ENCODE measurements at regions not wholly inside any gene's neighbourhood (a gene's known extent, or its start where the extent isn't known, plus 50 kb on each side); places are given as distances from the start of the nearest gene placed in this dataset.

DNA sequence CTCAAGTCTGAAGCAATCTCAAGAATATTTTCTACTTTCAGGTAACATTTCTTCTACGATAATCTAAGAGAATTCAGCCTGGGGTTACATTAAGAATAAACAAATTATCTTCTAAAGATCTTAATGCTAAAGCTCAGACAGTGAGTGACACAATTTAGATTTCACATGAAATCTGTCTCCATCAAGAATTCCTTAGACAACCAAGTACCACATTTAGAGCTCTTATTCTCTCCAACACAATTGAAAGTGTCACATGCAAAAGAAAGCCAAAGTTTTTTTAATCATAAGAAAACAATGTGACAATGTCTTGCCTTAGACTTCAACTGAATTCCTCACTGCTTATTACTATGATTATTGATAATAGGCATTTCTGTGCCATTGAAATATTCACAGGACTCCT is 60.7 kb upstream of the FAT3 start:
- TF ChIP-seq POLR2AphosphoS5 (IDR thresholded peaks at IDR 0.05; ENCODE audit: low read depth, low read length) (no peak), SIN3A (IDR thresholded peaks at IDR 0.05; ENCODE audit: borderline replicate concordance, insufficient read depth, low read depth, low read length) (no peak)
- TF ChIP-seq, protein P1, sequence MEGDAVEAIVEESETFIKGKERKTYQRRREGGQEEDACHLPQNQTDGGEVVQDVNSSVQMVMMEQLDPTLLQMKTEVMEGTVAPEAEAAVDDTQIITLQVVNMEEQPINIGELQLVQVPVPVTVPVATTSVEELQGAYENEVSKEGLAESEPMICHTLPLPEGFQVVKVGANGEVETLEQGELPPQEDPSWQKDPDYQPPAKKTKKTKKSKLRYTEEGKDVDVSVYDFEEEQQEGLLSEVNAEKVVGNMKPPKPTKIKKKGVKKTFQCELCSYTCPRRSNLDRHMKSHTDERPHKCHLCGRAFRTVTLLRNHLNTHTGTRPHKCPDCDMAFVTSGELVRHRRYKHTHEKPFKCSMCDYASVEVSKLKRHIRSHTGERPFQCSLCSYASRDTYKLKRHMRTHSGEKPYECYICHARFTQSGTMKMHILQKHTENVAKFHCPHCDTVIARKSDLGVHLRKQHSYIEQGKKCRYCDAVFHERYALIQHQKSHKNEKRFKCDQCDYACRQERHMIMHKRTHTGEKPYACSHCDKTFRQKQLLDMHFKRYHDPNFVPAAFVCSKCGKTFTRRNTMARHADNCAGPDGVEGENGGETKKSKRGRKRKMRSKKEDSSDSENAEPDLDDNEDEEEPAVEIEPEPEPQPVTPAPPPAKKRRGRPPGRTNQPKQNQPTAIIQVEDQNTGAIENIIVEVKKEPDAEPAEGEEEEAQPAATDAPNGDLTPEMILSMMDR (IDR thresholded peaks at IDR 0.05) = no peak
- TF ChIP-seq, protein P2, sequence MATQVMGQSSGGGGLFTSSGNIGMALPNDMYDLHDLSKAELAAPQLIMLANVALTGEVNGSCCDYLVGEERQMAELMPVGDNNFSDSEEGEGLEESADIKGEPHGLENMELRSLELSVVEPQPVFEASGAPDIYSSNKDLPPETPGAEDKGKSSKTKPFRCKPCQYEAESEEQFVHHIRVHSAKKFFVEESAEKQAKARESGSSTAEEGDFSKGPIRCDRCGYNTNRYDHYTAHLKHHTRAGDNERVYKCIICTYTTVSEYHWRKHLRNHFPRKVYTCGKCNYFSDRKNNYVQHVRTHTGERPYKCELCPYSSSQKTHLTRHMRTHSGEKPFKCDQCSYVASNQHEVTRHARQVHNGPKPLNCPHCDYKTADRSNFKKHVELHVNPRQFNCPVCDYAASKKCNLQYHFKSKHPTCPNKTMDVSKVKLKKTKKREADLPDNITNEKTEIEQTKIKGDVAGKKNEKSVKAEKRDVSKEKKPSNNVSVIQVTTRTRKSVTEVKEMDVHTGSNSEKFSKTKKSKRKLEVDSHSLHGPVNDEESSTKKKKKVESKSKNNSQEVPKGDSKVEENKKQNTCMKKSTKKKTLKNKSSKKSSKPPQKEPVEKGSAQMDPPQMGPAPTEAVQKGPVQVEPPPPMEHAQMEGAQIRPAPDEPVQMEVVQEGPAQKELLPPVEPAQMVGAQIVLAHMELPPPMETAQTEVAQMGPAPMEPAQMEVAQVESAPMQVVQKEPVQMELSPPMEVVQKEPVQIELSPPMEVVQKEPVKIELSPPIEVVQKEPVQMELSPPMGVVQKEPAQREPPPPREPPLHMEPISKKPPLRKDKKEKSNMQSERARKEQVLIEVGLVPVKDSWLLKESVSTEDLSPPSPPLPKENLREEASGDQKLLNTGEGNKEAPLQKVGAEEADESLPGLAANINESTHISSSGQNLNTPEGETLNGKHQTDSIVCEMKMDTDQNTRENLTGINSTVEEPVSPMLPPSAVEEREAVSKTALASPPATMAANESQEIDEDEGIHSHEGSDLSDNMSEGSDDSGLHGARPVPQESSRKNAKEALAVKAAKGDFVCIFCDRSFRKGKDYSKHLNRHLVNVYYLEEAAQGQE (IDR thresholded peaks at IDR 0.05; ENCODE audit: insufficient read depth in 1 of 2, low read depth in 2 of 2, low read length in 1 of 2) = no peak
